Osteoblast (primary cell): ENCODE measurements at regions not wholly inside any gene's neighbourhood (a gene's known extent, or its start where the extent isn't known, plus 50 kb on each side); places are given as distances from the start of the nearest gene placed in this dataset.

Experiments
- DNase-seq: peaks from one replicate; pipeline ENCODE4 v3.0.0; 2011; ENCODE audit warnings: low spot score, mixed read lengths; ENCODE audit not compliant: insufficient read length; ENCODE audit errors: missing footprints
- H2AFZ ChIP-seq: 2 replicates; pipeline ENCODE4 v1.6.0; 2011; ENCODE audit warnings: mild to moderate bottlenecking, low read length
- H3K27ac ChIP-seq: 2 replicates; pipeline ENCODE4 v1.5.1; 2011; ENCODE audit warnings: mild to moderate bottlenecking, low read depth, low read length, moderate library complexity
- H3K27me3 ChIP-seq: 2 replicates; pipeline ENCODE4 v1.6.0; 2012; ENCODE audit warnings: mild to moderate bottlenecking, control low read depth, inconsistent platforms, low read length, moderate library complexity; ENCODE audit not compliant: insufficient read depth
- H3K36me3 ChIP-seq: 2 replicates; pipeline ENCODE4 v1.5.1; 2011; ENCODE audit warnings: mild to moderate bottlenecking, low read length, control low read depth, moderate library complexity; ENCODE audit not compliant: insufficient read depth
- H3K4me1 ChIP-seq: 2 replicates; pipeline ENCODE4 v1.5.1; 2011; ENCODE audit warnings: mild to moderate bottlenecking, low read length, control low read depth, moderate library complexity; ENCODE audit not compliant: insufficient read depth
- H3K4me2 ChIP-seq: 2 replicates; pipeline ENCODE4 v1.6.0; 2011; ENCODE audit warnings: mild to moderate bottlenecking, low read length; ENCODE audit not compliant: insufficient read depth
- H3K4me3 ChIP-seq: fragments of 200-600 bp; sonication (generic); 3 replicates; pipeline ENCODE4 v1.5.1; 2012; ENCODE audit warnings: mild to moderate bottlenecking, low read length, inconsistent platforms; ENCODE audit not compliant: insufficient read depth
- H3K79me2 ChIP-seq: 2 replicates; pipeline ENCODE4 v1.6.0; 2012; ENCODE audit warnings: mild to moderate bottlenecking, low read length, control low read depth, inconsistent platforms; ENCODE audit not compliant: insufficient read depth
- H3K9me3 ChIP-seq: 2 replicates; pipeline ENCODE4 v1.5.1; 2011; ENCODE audit warnings: low read depth, low read length, control low read depth
- H4K20me1 ChIP-seq: 2 replicates; pipeline ENCODE4 v1.6.0; 2012; ENCODE audit warnings: mild to moderate bottlenecking, low read length, control low read depth; ENCODE audit not compliant: insufficient read depth
- TF ChIP-seq, protein P1 (sequence below): IDR thresholded peaks from 2 replicates; pipeline ENCODE4 v1.5.1; 2011; ENCODE audit warnings: mild to moderate bottlenecking, low read depth, low read length, moderate library complexity; ENCODE audit errors: extremely low read depth

DNA sequence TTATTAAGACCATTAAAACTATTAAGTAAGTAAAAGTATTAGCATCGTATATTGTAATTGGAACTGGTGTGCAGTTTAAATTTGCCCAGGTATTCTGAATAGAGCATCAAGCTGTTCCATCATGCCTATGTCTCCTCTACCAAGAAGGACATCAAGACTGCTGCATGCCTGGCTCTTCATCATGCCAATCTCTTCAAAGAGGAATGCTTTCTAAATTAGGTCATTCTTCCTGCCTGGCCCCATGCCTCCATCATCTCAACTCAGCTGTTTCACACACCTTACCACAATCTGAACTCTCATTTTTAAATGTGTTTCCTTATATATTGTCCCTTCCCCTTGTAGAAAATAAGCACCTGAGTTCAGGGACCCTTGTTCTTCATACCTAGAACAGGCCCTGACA, 270.5 kb upstream of the PPARGC1A start:
- no peak overlapping the region for H3K27ac ChIP-seq
- DNase-seq = no peak
- no peak overlapping the region for H3K4me3 ChIP-seq
- H4K20me1 ChIP-seq = no peaks in the 10 kb centered on the region
- no peaks in the 10 kb centered on the region for H3K4me1 ChIP-seq
- TF ChIP-seq, protein P1, sequence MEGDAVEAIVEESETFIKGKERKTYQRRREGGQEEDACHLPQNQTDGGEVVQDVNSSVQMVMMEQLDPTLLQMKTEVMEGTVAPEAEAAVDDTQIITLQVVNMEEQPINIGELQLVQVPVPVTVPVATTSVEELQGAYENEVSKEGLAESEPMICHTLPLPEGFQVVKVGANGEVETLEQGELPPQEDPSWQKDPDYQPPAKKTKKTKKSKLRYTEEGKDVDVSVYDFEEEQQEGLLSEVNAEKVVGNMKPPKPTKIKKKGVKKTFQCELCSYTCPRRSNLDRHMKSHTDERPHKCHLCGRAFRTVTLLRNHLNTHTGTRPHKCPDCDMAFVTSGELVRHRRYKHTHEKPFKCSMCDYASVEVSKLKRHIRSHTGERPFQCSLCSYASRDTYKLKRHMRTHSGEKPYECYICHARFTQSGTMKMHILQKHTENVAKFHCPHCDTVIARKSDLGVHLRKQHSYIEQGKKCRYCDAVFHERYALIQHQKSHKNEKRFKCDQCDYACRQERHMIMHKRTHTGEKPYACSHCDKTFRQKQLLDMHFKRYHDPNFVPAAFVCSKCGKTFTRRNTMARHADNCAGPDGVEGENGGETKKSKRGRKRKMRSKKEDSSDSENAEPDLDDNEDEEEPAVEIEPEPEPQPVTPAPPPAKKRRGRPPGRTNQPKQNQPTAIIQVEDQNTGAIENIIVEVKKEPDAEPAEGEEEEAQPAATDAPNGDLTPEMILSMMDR = no peak
- no peaks in the 10 kb centered on the region for H3K27me3 ChIP-seq
- H3K36me3 ChIP-seq = no peaks in the 10 kb centered on the region
- H2AFZ ChIP-seq = no peak overlapping the region
- H3K4me2 ChIP-seq = no peak overlapping the region
- H3K9me3 ChIP-seq = no peaks in the 10 kb centered on the region
- no peaks in the 10 kb centered on the region for H3K79me2 ChIP-seq

DNA sequence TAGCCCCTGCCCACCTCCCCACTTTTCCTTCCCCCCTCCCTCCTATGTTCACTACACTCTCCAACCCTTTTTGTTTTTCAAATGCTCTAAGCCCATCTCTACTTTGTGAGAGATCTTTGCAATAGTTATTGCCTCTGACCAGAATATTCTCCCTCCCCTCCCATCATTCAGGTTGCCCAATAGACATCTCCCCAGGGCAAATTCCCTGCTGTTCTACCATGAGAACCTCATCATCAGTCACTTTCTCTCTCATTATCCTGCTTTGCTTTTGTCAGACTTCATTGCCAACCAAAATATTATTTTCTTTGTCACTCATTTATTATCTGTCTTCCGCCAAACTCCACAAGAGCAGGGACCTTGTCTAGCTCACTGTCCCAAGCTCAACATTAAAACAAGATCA, 268.2 kb upstream of the PPARGC1A start:
- DNase-seq = no peak
- Histone ChIP-seq H3K4me2 (no peak overlapping the region), H3K36me3 (no peaks in the 10 kb centered on the region), H3K9me3 (no peaks in the 10 kb centered on the region), H4K20me1 (no peaks in the 10 kb centered on the region), H3K79me2 (no peaks in the 10 kb centered on the region), H3K27ac (no peak overlapping the region), H3K4me3 (no peak overlapping the region), H3K4me1 (no peaks in the 10 kb centered on the region), H3K27me3 (no peaks in the 10 kb centered on the region), H2AFZ (no peak overlapping the region)
- TF ChIP-seq, protein P1 = no peak

DNA sequence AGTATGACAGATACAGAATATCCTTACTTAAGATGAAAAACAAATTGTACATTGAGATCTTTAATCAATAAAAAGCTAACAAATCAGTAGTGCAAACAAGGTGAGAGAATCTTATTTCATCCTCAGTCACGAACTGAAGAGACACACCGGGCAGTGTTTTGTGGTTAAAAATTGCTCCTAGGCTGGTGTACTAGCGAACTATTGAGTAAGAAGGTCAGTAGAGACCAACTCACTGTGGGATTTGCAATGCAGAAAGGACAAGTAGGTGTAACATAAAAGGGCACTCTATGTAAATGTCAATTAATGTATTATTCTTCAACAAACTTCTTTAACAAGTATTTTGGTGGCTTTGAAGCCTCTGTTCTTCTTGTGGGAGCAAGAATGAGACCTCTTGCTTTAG, 260.2 kb upstream of the PPARGC1A start:
- H3K27ac ChIP-seq = no peak overlapping the region
- H2AFZ ChIP-seq = no peak overlapping the region
- no peak overlapping the region for H3K4me2 ChIP-seq
- H3K4me3 ChIP-seq = no peak overlapping the region
- H4K20me1 ChIP-seq = no peaks in the 10 kb centered on the region
- no peaks in the 10 kb centered on the region for H3K36me3 ChIP-seq
- DNase-seq = no peak
- peaks cover 2% of the 10 kb centered on the region for H3K27me3 ChIP-seq
- H3K9me3 ChIP-seq = no peaks in the 10 kb centered on the region
- TF ChIP-seq, protein P1 = no peak
- H3K79me2 ChIP-seq = no peaks in the 10 kb centered on the region
- no peaks in the 10 kb centered on the region for H3K4me1 ChIP-seq

DNA sequence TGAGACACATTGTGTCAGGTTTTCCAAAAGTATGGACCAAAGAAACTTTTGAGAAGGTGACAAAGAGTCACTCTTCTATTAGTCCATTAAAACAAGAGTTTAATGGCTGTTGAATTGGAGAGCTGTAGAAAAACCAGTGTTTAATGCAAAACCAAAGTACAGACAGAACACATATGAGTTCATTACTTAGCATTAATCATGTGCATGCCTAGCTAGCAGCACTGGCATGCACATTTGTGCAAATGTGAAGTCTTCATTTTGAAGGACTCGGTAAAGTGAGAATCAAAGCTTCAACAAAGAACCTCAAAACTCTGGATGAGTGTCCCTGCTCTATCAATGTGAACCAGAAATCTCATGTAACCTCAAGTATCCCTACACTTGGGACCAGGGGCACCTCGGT, 256.3 kb upstream of the PPARGC1A start:
- Histone ChIP-seq H3K36me3 (no peaks in the 10 kb centered on the region), H3K4me3 (no peak overlapping the region), H2AFZ (no peak overlapping the region), H3K27ac (no peak overlapping the region), H3K4me2 (no peak overlapping the region), H3K9me3 (no peaks in the 10 kb centered on the region), H4K20me1 (no peaks in the 10 kb centered on the region), H3K27me3 (peaks cover 2% of the 10 kb centered on the region), H3K4me1 (no peaks in the 10 kb centered on the region), H3K79me2 (no peaks in the 10 kb centered on the region)
- DNase-seq = no peak
- TF ChIP-seq, protein P1 = no peak
